Loucy (cell line): ENCODE measurements at regions not wholly inside any gene's neighbourhood (a gene's known extent, or its start where the extent isn't known, plus 50 kb on each side); places are given as distances from the start of the nearest gene placed in this dataset.

Experiments
- H2AFZ ChIP-seq: fragments of 200-600 bp; sonication (generic); 2 replicates; pipeline ENCODE4 v1.6.0; 2016; ENCODE audit warnings: antibody characterized with exemption, mild to moderate bottlenecking, low read length, moderate library complexity
- H3F3A ChIP-seq: fragments of 200-600 bp; 2 replicates; pipeline ENCODE4 v1.6.0; 2016; ENCODE audit warnings: antibody characterized with exemption, low read depth, mild to moderate bottlenecking
- H3K27me3 ChIP-seq: fragments of 200-600 bp; sonication (generic); 2 replicates; pipeline ENCODE4 v1.6.1; 2014; ENCODE audit warnings: low read length, mild to moderate bottlenecking; ENCODE audit not compliant: insufficient read depth, poor library complexity, severe bottlenecking
- H3K36me3 ChIP-seq: fragments of 200-600 bp; sonication (generic); 2 replicates; pipeline ENCODE4 v1.6.1; 2016; ENCODE audit warnings: low read length; ENCODE audit not compliant: insufficient read depth
- H3K4me1 ChIP-seq: fragments of 200-600 bp; sonication (generic); 2 replicates; pipeline ENCODE4 v1.5.1; 2014; ENCODE audit warnings: low read length, mild to moderate bottlenecking; ENCODE audit not compliant: insufficient read depth, poor library complexity, severe bottlenecking
- H3K4me2 ChIP-seq: fragments of 200-600 bp; sonication (generic); 2 replicates; pipeline ENCODE4 v1.6.0; 2014; ENCODE audit warnings: antibody characterized with exemption, low read length, low read depth, mild to moderate bottlenecking; ENCODE audit not compliant: poor library complexity, severe bottlenecking
- H3K4me3 ChIP-seq: fragments of 200-600 bp; sonication (generic); 2 replicates; pipeline ENCODE4 v1.5.1; 2014; ENCODE audit warnings: low read length, mild to moderate bottlenecking, mixed read lengths; ENCODE audit not compliant: poor library complexity, severe bottlenecking
- H3K79me2 ChIP-seq: fragments of 200-600 bp; sonication (generic); 2 replicates; pipeline ENCODE4 v1.6.1; 2014; ENCODE audit warnings: low read length; ENCODE audit not compliant: insufficient read depth
- H3K9ac ChIP-seq: fragments of 200-600 bp; sonication (generic); 2 replicates; pipeline ENCODE4 v1.6.0; 2014; ENCODE audit warnings: mild to moderate bottlenecking, low read depth, low read length, moderate library complexity; ENCODE audit not compliant: poor library complexity, severe bottlenecking
- H3K9me2 ChIP-seq: fragments of 200-600 bp; sonication (generic); replicated peaks from 2 replicates; pipeline ENCODE4 v1.6.1; 2016; ENCODE audit warnings: low read depth, low read length, mixed read lengths
- H3K9me3 ChIP-seq: fragments of 200-600 bp; sonication (generic); 2 replicates; pipeline ENCODE4 v1.6.1; 2014; ENCODE audit warnings: mild to moderate bottlenecking, antibody characterized with exemption, low read length, low read depth; ENCODE audit not compliant: insufficient read depth
- H4K20me1 ChIP-seq: fragments of 200-600 bp; sonication (generic); 2 replicates; pipeline ENCODE4 v1.6.0; 2014; ENCODE audit warnings: antibody characterized with exemption, low read length, mild to moderate bottlenecking; ENCODE audit not compliant: insufficient read depth, poor library complexity, severe bottlenecking
- CTCF ChIP-seq: fragments of 200-600 bp; sonication (generic); conservative IDR thresholded peaks from 2 replicates; pipeline ENCODE4 v1.5.1; 2014; ENCODE audit warnings: mild to moderate bottlenecking, antibody characterized with exemption, low read length
- EZH2phosphoT487 ChIP-seq: fragments of 200-600 bp; IDR thresholded peaks from 2 replicates; pipeline ENCODE4 v1.6.1; 2018; ENCODE audit warnings: antibody characterized with exemption, mild to moderate bottlenecking, moderate library complexity, borderline replicate concordance

GRCh38 chr12:90174956-90175355, 466.3 kb upstream of the ATP2B1 start:
- Histone ChIP-seq H3K9me2 (no peaks in the 10 kb centered on the region), H3K4me3 (no peak overlapping the region), H3K9me3 (no peaks in the 10 kb centered on the region), H3K36me3 (no peaks in the 10 kb centered on the region), H3K4me1 (no peaks in the 10 kb centered on the region), H2AFZ (no peak overlapping the region), H4K20me1 (no peaks in the 10 kb centered on the region), H3K9ac (no peak overlapping the region), H3K4me2 (no peak overlapping the region), H3K79me2 (no peaks in the 10 kb centered on the region), H3K27me3 (no peaks in the 10 kb centered on the region), H3F3A (no peaks in the 10 kb centered on the region)
- TF ChIP-seq CTCF (no peak), EZH2phosphoT487 (no peak)

- no peak for TF ChIP-seq EZH2phosphoT487
- no peak for TF ChIP-seq CTCF
- Histone ChIP-seq H3K9me2 (no peaks in the 10 kb centered on the region), H3F3A (no peaks in the 10 kb centered on the region), H3K9ac (no peak overlapping the region), H3K4me1 (no peaks in the 10 kb centered on the region), H3K36me3 (no peaks in the 10 kb centered on the region), H3K79me2 (no peaks in the 10 kb centered on the region), H3K4me3 (no peak overlapping the region), H2AFZ (no peak overlapping the region), H3K27me3 (no peaks in the 10 kb centered on the region), H3K4me2 (no peak overlapping the region), H4K20me1 (no peaks in the 10 kb centered on the region), H3K9me3 (no peaks in the 10 kb centered on the region)
Measured at GRCh38 chr12:90174198-90174510, 465.5 kb upstream of the ATP2B1 start.

GRCh38 chr12:90173499-90174197, 465.0 kb upstream of the ATP2B1 start:
- Histone ChIP-seq H3K9ac (no peak overlapping the region), H3K9me2 (no peaks in the 10 kb centered on the region), H3K27me3 (no peaks in the 10 kb centered on the region), H3K4me1 (no peaks in the 10 kb centered on the region), H3K4me2 (no peak overlapping the region), H3K9me3 (no peaks in the 10 kb centered on the region), H4K20me1 (no peaks in the 10 kb centered on the region), H3F3A (no peaks in the 10 kb centered on the region), H2AFZ (no peak overlapping the region), H3K79me2 (no peaks in the 10 kb centered on the region), H3K36me3 (no peaks in the 10 kb centered on the region), H3K4me3 (no peak overlapping the region)
- TF ChIP-seq EZH2phosphoT487 = no peak

GRCh38 chr12:90172524-90172923, 463.9 kb upstream of the ATP2B1 start:
- no peak for TF ChIP-seq CTCF
- no peak for TF ChIP-seq EZH2phosphoT487
- Histone ChIP-seq H3K27me3 (no peaks in the 10 kb centered on the region), H3K4me3 (no peak overlapping the region), H2AFZ (no peak overlapping the region), H3K9me2 (no peaks in the 10 kb centered on the region), H3K9me3 (no peaks in the 10 kb centered on the region), H3K4me2 (no peak overlapping the region), H3K79me2 (no peaks in the 10 kb centered on the region), H3K9ac (no peak overlapping the region), H3K36me3 (no peaks in the 10 kb centered on the region), H3K4me1 (no peaks in the 10 kb centered on the region), H4K20me1 (no peaks in the 10 kb centered on the region), H3F3A (no peaks in the 10 kb centered on the region)
